ENCODE measurements at regions not wholly inside any gene's neighbourhood (a gene's known extent, or its start where the extent isn't known, plus 50 kb on each side); places are given as distances from the start of the nearest gene placed in this dataset.

GRCh38 chr21:31409831-31410487, 65.9 kb upstream of the TIAM1 start:
- no peak for DNase-seq (ENCODE audit: low read depth in 2 of 2)

- DNase-seq (ENCODE audit: low read depth in 2 of 2): no peak
These were observed 64.4 kb upstream of the TIAM1 start for GRCh38 chr21:31408301-31409088.

GRCh38 chr21:31406510-31406909, 62.4 kb upstream of the TIAM1 start:
- DNase-seq (ENCODE audit: low read depth in 2 of 2): no peak

GRCh38 chr21:31405604-31406003, 61.5 kb upstream of the TIAM1 start:
- no peak for DNase-seq (ENCODE audit: low read depth in 2 of 2)

- no peak for DNase-seq (ENCODE audit: low read depth in 2 of 2)
These were observed 59.7 kb upstream of the TIAM1 start for GRCh38 chr21:31403596-31404333.

- DNase-seq (ENCODE audit: low read depth in 2 of 2): no peak
These were observed 55.5 kb upstream of the TIAM1 start for GRCh38 chr21:31399591-31399990.

- DNase-seq (ENCODE audit: low read depth in 2 of 2): no peak
These were observed 54.5 kb upstream of the TIAM1 start for GRCh38 chr21:31398574-31398973.

- DNase-seq (ENCODE audit: low read depth in 2 of 2): no peak
These were observed 53.9 kb upstream of the TIAM1 start for GRCh38 chr21:31397939-31398338.

GRCh38 chr21:31397515-31397926, 53.5 kb upstream of the TIAM1 start:
- no peak for DNase-seq (ENCODE audit: low read depth in 2 of 2)

- no peak for DNase-seq (ENCODE audit: low read depth in 2 of 2)
These were observed 53.0 kb upstream of the TIAM1 start for GRCh38 chr21:31397030-31397429.

GRCh38 chr21:31396399-31396798, 52.3 kb upstream of the TIAM1 start:
- DNase-seq (ENCODE audit: low read depth in 2 of 2): no peak

- DNase-seq (ENCODE audit: low read depth in 2 of 2): no peak
These were observed 51.7 kb upstream of the TIAM1 start for GRCh38 chr21:31395791-31396190.

GRCh38 chr21:31395268-31395667, 51.2 kb upstream of the TIAM1 start:
- DNase-seq (ENCODE audit: low read depth in 2 of 2): no peak

- no peak for DNase-seq (ENCODE audit: low read depth in 2 of 2)
These were observed 50.2 kb upstream of the TIAM1 start for GRCh38 chr21:31394309-31394708.

Data from stimulated activated CD8-positive, alpha-beta memory T cell treated with anti-CD3 and anti-CD28 coated beads, Interleukin-7, amount 100 ng/mL, for 1 hour (primary cell).